NCI-H1694 (cell line): ENCODE measurements at regions not wholly inside any gene's neighbourhood (a gene's known extent, or its start where the extent isn't known, plus 50 kb on each side); places are given as distances from the start of the nearest gene placed in this dataset.

Experiments used
- DNase-seq: peaks from one replicate; lab custom pipeline; 2025; lab: John Stamatoyannopoulos, UW

DNA sequence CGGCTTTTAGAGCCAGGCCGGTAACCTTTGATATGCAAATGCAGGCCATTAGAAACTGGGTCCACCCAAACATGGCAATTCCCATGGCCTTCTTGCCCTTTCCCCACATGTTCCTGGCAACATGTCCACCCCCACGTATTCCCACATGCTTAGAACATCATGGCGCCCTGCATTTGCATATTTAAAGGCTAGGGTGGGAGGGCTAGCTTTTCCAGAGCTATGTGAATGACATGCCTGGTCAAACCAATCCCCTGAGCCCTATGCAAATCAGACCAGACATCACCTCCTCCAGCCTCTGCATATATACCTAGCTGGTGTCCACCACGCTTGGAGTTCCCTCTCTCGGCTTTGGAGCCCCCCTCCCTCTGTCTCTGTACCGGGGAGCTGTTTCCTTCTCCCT lies 481.9 kb downstream of the CDH2 start:
- DNase-seq = no peak

GRCh38 chr18:27688581-27688980 lies 488.3 kb downstream of the CDH2 start:
- no peak for DNase-seq

- no peak for DNase-seq
These were observed 489.5 kb downstream of the CDH2 start for GRCh38 chr18:27687351-27687979.

DNA sequence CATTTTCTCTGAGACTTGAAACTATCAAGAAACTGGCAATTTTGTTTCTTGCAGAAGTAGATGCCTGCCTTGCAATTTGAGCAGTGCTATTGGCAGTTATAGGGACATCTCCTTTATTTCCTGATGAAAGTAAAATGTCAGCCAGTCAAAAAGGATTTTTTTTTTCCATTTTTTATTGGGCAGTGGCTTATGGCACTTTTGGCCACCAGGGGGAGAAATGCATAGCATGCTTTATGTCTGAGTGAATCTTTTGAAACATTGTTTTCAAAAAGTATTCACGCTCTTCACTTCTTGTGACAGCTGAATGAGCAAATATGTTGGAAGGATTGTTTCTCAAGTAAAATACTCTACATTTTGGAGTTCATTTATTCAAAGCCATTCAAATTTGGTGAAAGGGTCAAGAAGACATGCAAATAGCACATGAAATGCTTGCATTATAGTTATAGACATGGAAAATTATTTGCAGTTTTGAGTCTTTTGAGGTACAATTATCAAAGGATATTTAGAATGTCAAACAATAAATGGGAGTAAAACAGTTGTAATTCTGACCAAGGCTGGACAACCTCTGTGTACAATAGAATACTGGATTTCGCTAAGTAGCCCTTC lies 491.0 kb downstream of the CDH2 start:
- DNase-seq = peak; percentile 16

- no peak for DNase-seq
These were observed 491.8 kb downstream of the CDH2 start for GRCh38 chr18:27685091-27685490.

DNA sequence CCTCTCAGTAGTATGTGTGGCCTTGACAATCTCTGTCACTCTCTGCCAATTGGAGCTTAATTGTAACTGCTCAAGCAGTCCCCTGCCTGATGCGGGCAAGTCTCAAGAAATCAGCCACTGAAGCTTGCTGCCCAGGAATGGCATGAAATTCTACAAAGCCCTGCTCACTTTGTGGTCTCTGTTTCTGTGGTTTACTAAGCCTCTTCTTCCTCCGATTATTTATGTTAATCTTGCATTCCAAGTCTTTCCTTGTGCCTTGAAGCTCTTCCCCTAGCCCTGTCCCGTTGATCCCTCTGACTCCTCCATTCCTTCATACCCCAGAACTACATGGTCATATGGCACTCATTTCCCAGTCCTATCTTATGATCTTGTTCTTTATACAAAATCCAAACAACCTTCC lies 489.3 kb upstream of the CHST9 start:
- no peak for DNase-seq

DNA sequence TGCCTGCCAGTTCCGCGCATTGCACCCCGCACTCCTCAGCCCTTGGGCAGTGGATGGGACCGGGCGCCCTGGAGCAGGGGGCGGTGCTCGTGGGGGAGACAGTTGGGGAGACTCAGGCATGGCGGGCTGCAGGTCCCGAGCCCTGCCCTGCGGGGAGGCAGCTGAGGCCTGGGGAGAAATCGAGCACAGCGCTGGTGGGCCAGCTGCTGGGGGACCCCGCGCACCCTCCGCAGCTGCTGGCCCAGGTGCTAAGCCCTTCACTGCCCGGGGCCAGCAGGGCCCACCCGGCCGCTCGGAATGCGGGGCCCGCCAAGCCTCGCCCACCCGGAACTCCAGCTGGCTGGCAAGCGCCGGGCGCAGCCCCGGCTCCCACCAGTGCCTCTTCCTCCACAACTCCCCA lies 488.8 kb upstream of the CHST9 start:
- no peak for DNase-seq

GRCh38 chr18:27668158-27668557 lies 483.1 kb upstream of the CHST9 start:
- DNase-seq = no peak

GRCh38 chr18:27667064-27667463 lies 482.0 kb upstream of the CHST9 start:
- no peak for DNase-seq

DNA sequence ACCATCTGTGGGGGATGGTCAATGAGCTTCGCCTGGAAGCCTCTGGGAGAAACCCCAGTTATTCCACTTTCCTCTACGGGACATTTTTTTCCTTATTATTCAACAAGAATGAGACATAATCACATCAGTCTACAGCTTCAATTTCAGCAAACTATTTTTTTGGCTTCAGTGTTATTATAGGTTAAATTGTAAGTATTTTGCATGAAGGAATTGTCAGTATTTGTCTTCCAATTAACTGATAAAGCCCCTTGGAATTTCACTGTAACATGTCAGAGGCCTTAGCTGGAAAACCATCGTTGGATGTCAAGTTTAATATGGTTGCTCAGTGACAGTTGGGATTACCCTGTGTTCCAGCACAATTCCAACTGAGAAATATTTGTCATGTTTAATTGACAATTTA lies 480.9 kb upstream of the CHST9 start:
- DNase-seq = no peak

DNA sequence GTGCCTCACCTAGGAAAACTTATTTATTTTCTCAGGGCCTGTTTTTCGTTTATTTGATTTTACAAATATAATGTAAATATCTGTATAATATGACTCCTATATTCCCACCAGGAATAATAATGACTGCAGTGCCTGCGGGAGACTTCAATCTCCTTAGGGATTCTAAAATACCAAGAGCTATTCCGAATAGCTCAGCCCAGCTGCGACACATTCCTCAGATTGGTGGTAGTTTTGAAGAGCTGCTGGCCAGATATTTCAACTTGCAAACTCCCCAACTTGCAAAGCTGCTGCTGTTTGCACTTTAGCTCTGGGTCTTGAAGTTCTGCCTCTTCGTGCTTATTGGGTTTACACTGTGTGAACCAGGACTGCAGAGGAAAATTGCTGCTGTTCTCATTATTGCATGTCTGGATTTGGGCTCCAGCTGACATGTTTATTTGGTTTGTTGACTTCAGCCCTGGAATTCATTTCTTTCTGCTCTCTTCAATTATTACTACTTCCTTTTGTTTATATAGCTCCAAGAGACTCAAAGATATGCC lies 480.2 kb upstream of the CHST9 start:
- DNase-seq = no peak

- no peak for DNase-seq
These were observed 477.8 kb upstream of the CHST9 start for GRCh38 chr18:27662949-27663348.

DNA sequence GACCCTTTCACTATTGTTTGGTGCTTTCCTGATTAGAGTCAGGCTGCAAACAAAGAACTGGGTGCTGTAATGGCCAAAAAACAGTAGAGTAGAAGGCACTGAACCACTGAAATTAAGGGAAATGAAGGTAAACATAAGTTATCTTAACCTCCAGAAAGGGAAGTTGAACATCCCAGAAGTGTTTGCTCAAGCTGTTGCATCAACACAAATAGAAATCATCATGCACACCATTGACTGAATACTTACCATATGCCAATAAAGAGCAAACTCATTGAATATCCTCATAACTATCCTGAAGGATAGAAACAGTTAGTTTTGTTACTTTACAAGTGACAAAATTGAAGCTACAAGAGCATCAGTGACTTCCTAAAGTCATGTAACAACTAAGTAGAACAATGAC lies 477.4 kb upstream of the CHST9 start:
- DNase-seq = no peak

GRCh38 chr18:27661320-27662018 lies 476.4 kb upstream of the CHST9 start:
- DNase-seq = no peak

GRCh38 chr18:27656905-27657304 lies 471.8 kb upstream of the CHST9 start:
- no peak for DNase-seq

- DNase-seq = no peak
These were observed 471.2 kb upstream of the CHST9 start for GRCh38 chr18:27656167-27656778.

DNA sequence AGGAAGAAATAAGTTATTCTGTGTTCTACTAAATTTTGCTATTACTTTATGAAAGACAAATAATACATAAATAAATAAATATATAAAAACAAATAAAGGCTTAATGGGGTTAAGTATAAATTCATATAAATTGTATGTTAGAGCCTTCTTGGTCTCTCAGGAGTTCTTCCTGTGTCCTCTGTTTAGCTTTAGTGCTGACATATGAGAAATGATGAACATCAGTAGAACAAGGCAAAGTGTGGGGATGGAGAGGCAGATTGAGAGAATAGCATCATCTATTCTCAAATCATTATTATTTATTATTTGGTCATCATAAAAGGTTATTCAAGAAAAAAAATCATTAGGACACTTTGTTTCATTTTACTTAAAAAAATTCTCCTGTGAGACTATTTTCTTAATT lies 468.1 kb upstream of the CHST9 start:
- no peak for DNase-seq

DNA sequence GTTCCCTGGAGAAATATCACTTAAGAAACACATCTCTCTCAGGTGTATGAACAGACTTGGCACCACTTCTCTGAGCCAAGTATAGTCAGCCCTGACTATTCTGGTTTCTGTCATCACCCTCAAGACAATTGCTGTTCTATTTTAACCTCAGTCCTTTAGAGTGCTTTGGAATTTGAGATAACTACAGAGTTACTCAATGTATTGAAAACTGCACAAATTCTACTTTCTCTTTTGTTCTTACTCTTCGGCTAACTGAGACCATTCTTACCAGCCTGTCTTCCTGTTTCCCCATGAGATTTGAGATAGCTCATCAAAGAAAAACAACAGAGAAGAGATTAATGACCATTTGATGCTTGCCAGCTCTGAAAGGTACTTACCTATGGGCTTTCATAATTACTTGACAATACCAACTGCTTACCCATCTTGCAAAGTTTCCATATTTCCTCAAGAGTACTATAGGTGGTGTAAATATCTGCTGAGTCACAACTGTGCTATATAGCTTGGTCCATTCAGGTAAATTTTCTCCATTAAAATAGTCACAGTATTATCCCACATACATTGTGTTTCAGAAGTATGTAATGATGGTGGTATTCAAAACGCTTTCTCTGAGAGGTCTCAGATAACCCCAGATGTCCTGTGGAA lies 467.5 kb upstream of the CHST9 start:
- DNase-seq = no peak

DNA sequence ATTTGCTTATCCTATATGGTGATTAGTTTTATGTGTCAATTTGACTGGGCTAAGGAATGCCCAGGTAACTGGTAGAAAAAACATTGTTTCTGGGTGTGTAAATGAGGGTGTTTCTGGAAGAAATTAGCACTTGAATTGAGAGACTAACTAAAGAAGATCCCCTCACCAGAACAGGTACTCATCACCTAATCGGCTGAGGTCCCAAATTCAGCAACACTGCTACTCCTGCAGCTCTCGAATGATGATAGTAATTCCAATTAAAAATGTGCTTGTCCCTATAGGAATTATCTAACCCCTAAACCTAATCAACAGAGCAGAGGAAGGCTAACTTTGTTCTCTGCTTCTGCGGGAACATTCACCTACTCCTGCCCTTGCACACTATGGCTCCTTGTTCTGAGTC lies 464.5 kb upstream of the CHST9 start:
- DNase-seq = no peak

DNA sequence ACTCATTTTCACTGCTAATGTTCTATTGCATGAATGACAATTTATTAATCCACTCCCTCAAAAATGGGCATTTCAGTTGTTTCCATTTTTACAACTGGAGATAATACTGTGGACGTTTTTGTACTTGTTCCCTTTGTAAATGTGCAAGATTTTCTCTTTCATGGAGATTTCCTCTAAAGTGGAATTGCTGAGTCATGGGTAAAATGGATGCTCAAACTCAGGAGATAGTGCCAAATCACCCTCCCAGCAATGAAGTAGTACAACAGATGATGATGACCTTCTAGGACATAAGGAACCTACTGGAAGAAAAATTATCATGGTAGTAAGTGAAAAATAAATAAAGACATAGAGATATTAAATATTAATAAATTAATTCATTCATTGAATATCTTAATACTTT lies 460.8 kb upstream of the CHST9 start:
- DNase-seq = no peak

GRCh38 chr18:27636576-27637085 lies 451.5 kb upstream of the CHST9 start:
- no peak for DNase-seq

- no peak for DNase-seq
These were observed 447.6 kb upstream of the CHST9 start for GRCh38 chr18:27632706-27633105.
